NCI-H1694 treated with DMSO at 0.1 percent for 48 hours (cell line): ENCODE measurements at regions not wholly inside any gene's neighbourhood (a gene's known extent, or its start where the extent isn't known, plus 50 kb on each side); places are given as distances from the start of the nearest gene placed in this dataset.

Experiments used
- DNase-seq: peaks from one replicate; lab custom pipeline; 2025; lab: John Stamatoyannopoulos, UW

- no peak for DNase-seq
These were observed 181.1 kb upstream of the UBL3 start for GRCh38 chr13:30031488-30031887.

- no peak for DNase-seq
These were observed 179.8 kb upstream of the UBL3 start for GRCh38 chr13:30030141-30030750.

- DNase-seq: no peak
These were observed 177.4 kb upstream of the UBL3 start for GRCh38 chr13:30027569-30028455.

- no peak for DNase-seq
These were observed 176.5 kb upstream of the UBL3 start for GRCh38 chr13:30026909-30027308.

- DNase-seq: no peak
These were observed 175.7 kb upstream of the UBL3 start for GRCh38 chr13:30026093-30026492.

GRCh38 chr13:30025351-30025750 is 174.9 kb upstream of the UBL3 start:
- DNase-seq: no peak

GRCh38 chr13:30024125-30024865 is 173.9 kb upstream of the UBL3 start:
- no peak for DNase-seq

GRCh38 chr13:30023196-30023895 is 172.9 kb upstream of the UBL3 start:
- no peak for DNase-seq

GRCh38 chr13:30022796-30023195 is 172.4 kb upstream of the UBL3 start:
- DNase-seq: no peak

- no peak for DNase-seq
These were observed 171.8 kb upstream of the UBL3 start for GRCh38 chr13:30022256-30022655.

GRCh38 chr13:30021611-30022010 is 171.2 kb upstream of the UBL3 start:
- no peak for DNase-seq

- no peak for DNase-seq
These were observed 170.4 kb upstream of the UBL3 start for GRCh38 chr13:30020726-30021312.

- no peak for DNase-seq
These were observed 169.5 kb upstream of the UBL3 start for GRCh38 chr13:30019648-30020626.

- no peak for DNase-seq
These were observed 167.5 kb upstream of the UBL3 start for GRCh38 chr13:30017880-30018279.

- no peak for DNase-seq
These were observed 166.0 kb upstream of the UBL3 start for GRCh38 chr13:30016398-30016797.

GRCh38 chr13:30009411-30009810 is 159.0 kb upstream of the UBL3 start:
- DNase-seq: no peak

- DNase-seq: no peak
These were observed 155.8 kb upstream of the UBL3 start for GRCh38 chr13:30006246-30006645.

- DNase-seq: no peak
These were observed 153.8 kb upstream of the UBL3 start for GRCh38 chr13:30004204-30004603.

GRCh38 chr13:30002577-30002976 is 152.2 kb upstream of the UBL3 start:
- no peak for DNase-seq

GRCh38 chr13:30000370-30000765 is 150.0 kb upstream of the UBL3 start:
- no peak for DNase-seq
